BLaER1 treated with 17β-estradiol and CSF1 and Interleukin-3, amounts not matched to agents 10 nM and 100 nM (cell line): ENCODE measurements at regions not wholly inside any gene's neighbourhood (a gene's known extent, or its start where the extent isn't known, plus 50 kb on each side); places are given as distances from the start of the nearest gene placed in this dataset.
A peak's percentile ranks its signal among the peaks of the same experiment; 100 is the strongest.

Source experiments
- H3K27ac ChIP-seq, 11 experiments: shearing (Covaris generic); formaldehyde crosslinking; 2 replicates each; pipeline ENCODE4 v1.8.1; 2022
- H3K27me3 ChIP-seq, 11 experiments: shearing (Covaris generic); formaldehyde crosslinking; 2 replicates each; pipeline ENCODE4 v1.8.1; 2022
- H3K36me3 ChIP-seq, 11 experiments: shearing (Covaris generic); formaldehyde crosslinking; 2 replicates each; pipeline ENCODE4 v1.8.1; 2022
- H3K4me1 ChIP-seq, 10 experiments: shearing (Covaris generic); formaldehyde crosslinking; 2 replicates each; pipeline ENCODE4 v1.8.1; 2022
- H3K4me2 ChIP-seq, 11 experiments: shearing (Covaris generic); formaldehyde crosslinking; 2 replicates each; pipeline ENCODE4 v1.8.1; 2022
- H3K4me3 ChIP-seq, 10 experiments: shearing (Covaris generic); formaldehyde crosslinking; 2 replicates each; pipeline ENCODE4 v1.8.1; 2022
- H3K9ac ChIP-seq, 11 experiments: shearing (Covaris generic); formaldehyde crosslinking; 2 replicates each; pipeline ENCODE4 v1.8.1; 2022
- H3K9me3 ChIP-seq, 11 experiments: shearing (Covaris generic); formaldehyde crosslinking; replicated peaks in 1 of 11; 2 replicates each; pipeline ENCODE4 v1.8.1; 2022
- H4K20me1 ChIP-seq, 11 experiments: shearing (Covaris generic); formaldehyde crosslinking; 2 replicates each; pipeline ENCODE4 v1.8.1; 2022
- Cebpa-rat ChIP-seq, 11 experiments: shearing (Covaris generic); IDR thresholded peaks; 2 replicates each; pipeline ENCODE4 v1.8.1; 2022

GRCh38 chr7:115086146-115086841 lies 164.4 kb downstream of the MDFIC start:
- Histone ChIP-seq H3K4me1 (no peaks in the 10 kb centered on the region), H3K4me2 (no peak overlapping the region), H3K9me3 (no peaks in the 10 kb centered on the region), H3K9ac (no peak overlapping the region), H3K4me3 (no peak overlapping the region), H3K27ac (no peak overlapping the region), H4K20me1 (no peaks in the 10 kb centered on the region), H3K36me3 (no peaks in the 10 kb centered on the region), H3K27me3 (no peaks in the 10 kb centered on the region)
- no peak for TF ChIP-seq Cebpa-rat (IDR thresholded peaks at IDR 0.05)

DNA sequence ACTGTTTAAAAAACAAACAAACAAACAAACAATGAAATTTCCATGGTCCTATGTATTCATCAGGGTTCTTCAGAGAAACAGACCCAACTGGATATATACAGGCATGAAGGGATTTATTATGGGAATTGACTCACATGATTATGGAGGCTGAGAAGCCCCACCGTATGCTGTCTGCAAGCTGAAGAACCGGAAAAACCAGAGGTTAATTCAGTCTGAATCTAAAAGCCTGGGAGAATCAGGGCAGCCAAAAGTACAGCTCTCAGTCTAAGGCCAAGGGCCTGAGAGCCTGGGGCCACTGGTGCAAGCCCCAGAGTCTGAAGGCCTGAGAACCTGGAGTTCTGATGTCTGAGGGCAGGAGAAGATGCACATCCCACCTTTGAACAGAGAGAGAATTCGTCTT lies 163.5 kb downstream of the MDFIC start:
- TF ChIP-seq Cebpa-rat (IDR thresholded peaks at IDR 0.05), result no peak
- no peaks in the 10 kb centered on the region for H3K36me3 ChIP-seq
- H3K9me3 ChIP-seq, result no peaks in the 10 kb centered on the region
- no peak overlapping the region for H3K4me2 ChIP-seq
- no peak overlapping the region for H3K4me3 ChIP-seq
- no peaks in the 10 kb centered on the region for H3K4me1 ChIP-seq
- H3K27me3 ChIP-seq, result no peaks in the 10 kb centered on the region
- H3K9ac ChIP-seq, result no peak overlapping the region
- H4K20me1 ChIP-seq, result no peaks in the 10 kb centered on the region
- H3K27ac ChIP-seq, result no peak overlapping the region

DNA sequence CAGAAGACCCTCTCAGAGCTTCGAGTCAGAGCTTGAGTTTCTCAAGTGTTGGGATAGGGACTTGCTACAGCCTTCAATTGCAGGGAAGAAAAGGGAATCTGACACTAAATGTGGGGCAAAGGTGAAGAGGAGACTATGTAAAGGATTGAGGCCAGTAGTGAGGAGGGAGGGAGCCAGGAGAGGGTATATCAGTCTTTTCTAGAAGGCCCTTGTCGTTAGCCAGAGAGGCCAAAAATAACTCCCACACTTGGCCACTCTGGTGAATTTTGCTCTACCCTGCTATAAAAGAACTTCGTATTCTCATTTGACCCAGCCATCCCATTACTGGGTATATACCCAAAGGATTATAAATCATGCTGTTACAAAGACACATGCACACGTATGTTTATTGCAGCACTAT lies 162.0 kb downstream of the MDFIC start:
- H4K20me1 ChIP-seq, result no peaks in the 10 kb centered on the region
- no peak for TF ChIP-seq Cebpa-rat (IDR thresholded peaks at IDR 0.05)
- H3K9ac ChIP-seq, result no peak overlapping the region
- no peaks in the 10 kb centered on the region for H3K9me3 ChIP-seq
- no peaks in the 10 kb centered on the region for H3K27me3 ChIP-seq
- H3K27ac ChIP-seq, result no peak overlapping the region
- H3K4me2 ChIP-seq, result no peak overlapping the region
- H3K4me1 ChIP-seq, result peaks cover 0 to under 1% (median 0%) of the 10 kb centered on the region in 10 experiments; a peak in 1 of 20 replicates
- H3K36me3 ChIP-seq, result no peaks in the 10 kb centered on the region
- H3K4me3 ChIP-seq, result no peak overlapping the region

DNA sequence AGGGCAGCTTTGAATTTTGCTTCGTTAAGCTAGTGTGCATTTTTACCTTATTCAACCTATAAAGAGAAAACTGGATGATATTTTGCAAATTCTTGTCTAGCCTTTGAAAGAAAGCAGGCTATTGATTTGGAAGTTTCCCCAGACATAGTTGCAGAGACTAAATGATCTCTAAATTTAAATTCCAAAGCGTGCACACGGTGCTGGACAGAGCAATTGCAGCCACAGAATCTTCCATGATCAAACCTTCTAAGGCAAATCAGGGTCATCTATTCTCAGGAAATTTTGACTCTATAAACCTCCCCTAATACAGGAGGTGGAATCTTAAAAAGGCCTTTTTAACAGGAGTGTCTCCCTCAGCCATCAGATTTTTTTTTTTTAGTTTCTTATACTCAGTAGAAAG lies 159.9 kb downstream of the MDFIC start:
- H3K27me3 ChIP-seq, result no peaks in the 10 kb centered on the region
- H3K36me3 ChIP-seq, result no peaks in the 10 kb centered on the region
- H3K4me2 ChIP-seq, result no peak overlapping the region
- peaks cover 0 to 10% (median 0%) of the 10 kb centered on the region in 10 experiments; a peak in 4 of 20 replicates for H3K4me1 ChIP-seq
- H3K4me3 ChIP-seq, result no peak overlapping the region
- no peak overlapping the region for H3K27ac ChIP-seq
- H4K20me1 ChIP-seq, result no peaks in the 10 kb centered on the region
- H3K9me3 ChIP-seq, result no peaks in the 10 kb centered on the region
- no peak overlapping the region for H3K9ac ChIP-seq
- TF ChIP-seq Cebpa-rat (IDR thresholded peaks at IDR 0.05), result no peak

- Histone ChIP-seq H3K27me3 (no peaks in the 10 kb centered on the region), H3K4me1 (peaks cover 0 to 14% (median 0%) of the 10 kb centered on the region in 10 experiments; a peak in 4 of 20 replicates), H4K20me1 (no peaks in the 10 kb centered on the region), H3K27ac (no peak overlapping the region), H3K4me3 (no peak overlapping the region), H3K9me3 (no peaks in the 10 kb centered on the region), H3K36me3 (no peaks in the 10 kb centered on the region), H3K9ac (no peak overlapping the region), H3K4me2 (peak overlapping the region in 3 of 11 experiments; percentile 11 to 37 (median 12); a peak in 4 of 22 replicates)
- TF ChIP-seq Cebpa-rat (IDR thresholded peaks at IDR 0.05), result no peak
Measured at GRCh38 chr7:115078851-115079250, 157.0 kb downstream of the MDFIC start.

GRCh38 chr7:115078386-115078785 lies 156.5 kb downstream of the MDFIC start:
- no peak for TF ChIP-seq Cebpa-rat (IDR thresholded peaks at IDR 0.05)
- peaks cover 0 to 19% (median 0%) of the 10 kb centered on the region in 10 experiments; a peak in 4 of 20 replicates for H3K4me1 ChIP-seq
- H3K27me3 ChIP-seq, result no peaks in the 10 kb centered on the region
- no peaks in the 10 kb centered on the region for H3K36me3 ChIP-seq
- no peaks in the 10 kb centered on the region for H3K9me3 ChIP-seq
- H3K27ac ChIP-seq, result no peak overlapping the region
- no peaks in the 10 kb centered on the region for H4K20me1 ChIP-seq
- no peak overlapping the region for H3K9ac ChIP-seq
- no peak overlapping the region for H3K4me3 ChIP-seq
- H3K4me2 ChIP-seq, result peak overlapping the region in 3 of 11 experiments; percentile 11 to 37 (median 12); a peak in 4 of 22 replicates

GRCh38 chr7:115070311-115070710 lies 148.4 kb downstream of the MDFIC start:
- no peaks in the 10 kb centered on the region for H3K36me3 ChIP-seq
- peaks cover 5 to 29% (median 8%) of the 10 kb centered on the region in 10 experiments; a peak in 16 of 20 replicates for H3K4me1 ChIP-seq
- no peaks in the 10 kb centered on the region for H3K27me3 ChIP-seq
- H3K27ac ChIP-seq, result no peak overlapping the region
- H4K20me1 ChIP-seq, result no peaks in the 10 kb centered on the region
- no peak overlapping the region for H3K9ac ChIP-seq
- no peak overlapping the region for H3K4me3 ChIP-seq
- no peak for TF ChIP-seq Cebpa-rat (IDR thresholded peaks at IDR 0.05)
- H3K4me2 ChIP-seq, result no peak overlapping the region
- no peaks in the 10 kb centered on the region for H3K9me3 ChIP-seq
